Trophoblast cell (in vitro differentiated cells and primary cell): ENCODE measurements at regions not wholly inside any gene's neighbourhood (a gene's known extent, or its start where the extent isn't known, plus 50 kb on each side); places are given as distances from the start of the nearest gene placed in this dataset.

ENCODE experiments used
- DNase-seq, 2 donors: peaks; one replicate each; pipeline ENCODE4 v3.0.0-alpha.2; 2016
- H2AFZ ChIP-seq: 2 replicates; pipeline ENCODE4 v1.6.1; 2013; ENCODE audit warnings: low read length, moderate library complexity, mild to moderate bottlenecking; ENCODE audit not compliant: insufficient read depth, poor library complexity
- H2AK5ac ChIP-seq: 2 replicates; pipeline ENCODE4 v1.6.1; 2013; ENCODE audit warnings: mild to moderate bottlenecking, low read length
- H2BK120ac ChIP-seq: 2 replicates; pipeline ENCODE4 v1.6.1; 2013; ENCODE audit warnings: low read length, mild to moderate bottlenecking, moderate library complexity; ENCODE audit not compliant: insufficient read depth, poor library complexity
- H2BK12ac ChIP-seq: 2 replicates; pipeline ENCODE4 v1.6.1; 2013; ENCODE audit warnings: mild to moderate bottlenecking, low read length, moderate library complexity
- H2BK5ac ChIP-seq: 2 replicates; pipeline ENCODE4 v1.6.1; 2013; ENCODE audit warnings: low read length, low read depth, moderate library complexity, mild to moderate bottlenecking; ENCODE audit not compliant: poor library complexity
- H3K14ac ChIP-seq: 2 replicates; pipeline ENCODE4 v1.6.1; 2013; ENCODE audit warnings: mild to moderate bottlenecking, low read length
- H3K18ac ChIP-seq: 2 replicates; pipeline ENCODE4 v1.6.1; 2013; ENCODE audit warnings: mild to moderate bottlenecking, low read length
- H3K23ac ChIP-seq: 2 replicates; pipeline ENCODE4 v1.6.1; 2013; ENCODE audit warnings: low read length
- H3K27ac ChIP-seq: 2 replicates; pipeline ENCODE4 v1.5.1; 2013; ENCODE audit warnings: low read depth, mild to moderate bottlenecking, inconsistent platforms, low read length, moderate library complexity
- H3K27me3 ChIP-seq: 2 replicates; pipeline ENCODE4 v1.6.1; 2013; ENCODE audit warnings: inconsistent platforms, mild to moderate bottlenecking, low read length, moderate library complexity; ENCODE audit not compliant: insufficient read depth
- H3K36me3 ChIP-seq, 2 experiments: 1 replicate in 1 of 2; 2 replicates in 1 of 2; pipeline ENCODE4 v1.6.1; 2013; ENCODE audit warnings: low read length in 2 of 2, mild to moderate bottlenecking in 2 of 2, moderate library complexity in 1 of 2; ENCODE audit not compliant: insufficient read depth in 2 of 2, control insufficient read depth in 1 of 2
- H3K4ac ChIP-seq: 2 replicates; pipeline ENCODE4 v1.6.1; 2013; ENCODE audit warnings: low read depth, mild to moderate bottlenecking, low read length, moderate library complexity
- H3K4me1 ChIP-seq, 2 experiments: 1 replicate in 1 of 2; 2 replicates in 1 of 2; pipeline ENCODE4 v1.6.1; 2013; ENCODE audit warnings: low read length in 2 of 2, mild to moderate bottlenecking in 2 of 2, moderate library complexity in 1 of 2; ENCODE audit not compliant: insufficient read depth in 2 of 2, control insufficient read depth in 1 of 2
- H3K4me2 ChIP-seq: 2 replicates; pipeline ENCODE4 v1.6.1; 2013; ENCODE audit warnings: inconsistent platforms, mild to moderate bottlenecking, low read length, moderate library complexity
- H3K4me3 ChIP-seq: 2 replicates; pipeline ENCODE4 v1.5.1; 2013; ENCODE audit warnings: mild to moderate bottlenecking, low read depth, low read length, inconsistent platforms
- H3K79me1 ChIP-seq: one replicate; pipeline ENCODE4 v1.6.1; 2013; ENCODE audit warnings: low read length
- H3K79me2 ChIP-seq: 2 replicates; pipeline ENCODE4 v1.6.1; 2013; ENCODE audit warnings: low read length, mild to moderate bottlenecking; ENCODE audit not compliant: control insufficient read depth, insufficient read depth, poor library complexity
- H3K9ac ChIP-seq: 2 replicates; pipeline ENCODE4 v1.6.1; 2013; ENCODE audit warnings: mild to moderate bottlenecking, low read length
- H3K9me3 ChIP-seq: 2 replicates; pipeline ENCODE4 v1.6.1; 2013; ENCODE audit warnings: low read depth, mild to moderate bottlenecking, control low read depth, inconsistent platforms, low read length; ENCODE audit not compliant: insufficient read depth
- H4K12ac ChIP-seq: 2 replicates; pipeline ENCODE4 v1.6.1; 2013; ENCODE audit warnings: low read depth, mild to moderate bottlenecking, low read length, moderate library complexity
- H4K8ac ChIP-seq: 2 replicates; pipeline ENCODE4 v1.6.1; 2013; ENCODE audit warnings: low read depth, mild to moderate bottlenecking, low read length, moderate library complexity
- H4K91ac ChIP-seq: one replicate; pipeline ENCODE4 v1.6.1; 2013; ENCODE audit warnings: low read depth, mild to moderate bottlenecking, low read length, moderate library complexity
- WGBS: extraction: QIAGEN DNeasy Blood & Tissue Kit; methylation state at CpG from one replicate; pipeline ENCODE4 v1.1.7; 2013; ENCODE audit warnings: missing lambda C conversion rate; ENCODE audit not compliant: insufficient read length, insufficient coverage; ENCODE audit errors: extremely low coverage; 5-methylcytosine and 5-hydroxymethylcytosine counted together

- no peak overlapping the region for H3K18ac ChIP-seq
- no peak overlapping the region for H3K23ac ChIP-seq
- no peak overlapping the region for H3K14ac ChIP-seq
- no peak overlapping the region for H4K8ac ChIP-seq
- H3K27ac ChIP-seq = no peak overlapping the region
- H2BK12ac ChIP-seq = no peak overlapping the region
- no peak overlapping the region for H3K4me3 ChIP-seq
- no peak overlapping the region for H2BK120ac ChIP-seq
- H4K12ac ChIP-seq = no peak overlapping the region
- H2AFZ ChIP-seq = no peak overlapping the region
- no peak overlapping the region for H3K4me2 ChIP-seq
- no peaks in the 10 kb centered on the region for H3K9me3 ChIP-seq
- no peak overlapping the region for H3K4ac ChIP-seq
- H2AK5ac ChIP-seq = no peak overlapping the region
- H3K79me1 ChIP-seq = no peaks in the 10 kb centered on the region
- H3K27me3 ChIP-seq = no peaks in the 10 kb centered on the region
- H2BK5ac ChIP-seq = no peak overlapping the region
- H3K9ac ChIP-seq = no peak overlapping the region
- H3K36me3 ChIP-seq = no peaks in the 10 kb centered on the region
- H3K79me2 ChIP-seq = peaks cover 5% of the 10 kb centered on the region
- DNase-seq = no peak
- H4K91ac ChIP-seq = no peak overlapping the region
- no peaks in the 10 kb centered on the region for H3K4me1 ChIP-seq
- no CpG with 5 or more reads among the region's 3 CpGs for WGBS
Observed at GRCh38 chr3:72390841-72391240, 457.4 kb downstream of the SHQ1 start.

- Histone ChIP-seq H3K9me3 (no peaks in the 10 kb centered on the region), H3K14ac (no peak overlapping the region), H3K4me1 (peaks cover 0 to 1% of the 10 kb centered on the region in 2 experiments), H3K4ac (peak overlapping the region; percentile 75), H2AFZ (no peak overlapping the region), H2AK5ac (no peak overlapping the region), H3K9ac (no peak overlapping the region), H2BK12ac (no peak overlapping the region), H4K91ac (no peak overlapping the region), H3K23ac (no peak overlapping the region), H3K79me1 (no peaks in the 10 kb centered on the region), H3K4me2 (no peak overlapping the region), H3K4me3 (no peak overlapping the region), H3K27me3 (no peaks in the 10 kb centered on the region), H3K79me2 (peaks cover 5% of the 10 kb centered on the region), H4K8ac (no peak overlapping the region), H4K12ac (no peak overlapping the region), H2BK120ac (no peak overlapping the region), H2BK5ac (no peak overlapping the region), H3K27ac (no peak overlapping the region), H3K18ac (no peak overlapping the region), H3K36me3 (no peaks in the 10 kb centered on the region)
- DNase-seq = no peak
- no CpG with 5 or more reads among the region's 2 CpGs for WGBS
Observed at GRCh38 chr3:72388644-72389043, 459.6 kb downstream of the SHQ1 start.

GRCh38 chr3:72388117-72388516 is 460.1 kb downstream of the SHQ1 start:
- H4K8ac ChIP-seq = no peak overlapping the region
- no peak overlapping the region for H3K14ac ChIP-seq
- H2BK120ac ChIP-seq = no peak overlapping the region
- no peak overlapping the region for H3K18ac ChIP-seq
- H3K4ac ChIP-seq = peak overlapping the region; percentile 75
- no peak overlapping the region for H4K12ac ChIP-seq
- peaks cover 0 to 2% of the 10 kb centered on the region in 2 experiments for H3K4me1 ChIP-seq
- H3K36me3 ChIP-seq = no peaks in the 10 kb centered on the region
- H2BK12ac ChIP-seq = no peak overlapping the region
- no peaks in the 10 kb centered on the region for H3K9me3 ChIP-seq
- WGBS = no CpG with 5 or more reads among the region's 4 CpGs
- no peak overlapping the region for H2AFZ ChIP-seq
- no peak overlapping the region for H3K4me3 ChIP-seq
- H2AK5ac ChIP-seq = no peak overlapping the region
- H3K23ac ChIP-seq = no peak overlapping the region
- H4K91ac ChIP-seq = no peak overlapping the region
- no peak overlapping the region for H3K27ac ChIP-seq
- no peaks in the 10 kb centered on the region for H3K27me3 ChIP-seq
- H3K4me2 ChIP-seq = no peak overlapping the region
- no peak overlapping the region for H3K9ac ChIP-seq
- DNase-seq = peak in 1 of 2 donors; percentile 49
- H3K79me2 ChIP-seq = peaks cover 6% of the 10 kb centered on the region
- no peaks in the 10 kb centered on the region for H3K79me1 ChIP-seq
- H2BK5ac ChIP-seq = no peak overlapping the region

GRCh38 chr3:72386327-72387000 is 461.8 kb downstream of the SHQ1 start:
- Histone ChIP-seq H2BK5ac (no peak overlapping the region), H4K8ac (no peak overlapping the region), H2BK120ac (no peak overlapping the region), H3K18ac (no peak overlapping the region), H3K36me3 (no peaks in the 10 kb centered on the region), H3K9me3 (no peaks in the 10 kb centered on the region), H3K4ac (peak overlapping the region; percentile 80), H3K4me1 (peaks cover 0 to 2% of the 10 kb centered on the region in 2 experiments), H3K4me3 (no peak overlapping the region), H3K27ac (no peak overlapping the region), H3K23ac (no peak overlapping the region), H3K4me2 (no peak overlapping the region), H3K79me2 (peaks cover 7% of the 10 kb centered on the region), H4K12ac (no peak overlapping the region), H3K9ac (no peak overlapping the region), H4K91ac (no peak overlapping the region), H3K27me3 (no peaks in the 10 kb centered on the region), H2BK12ac (no peak overlapping the region), H3K14ac (no peak overlapping the region), H2AFZ (no peak overlapping the region), H3K79me1 (no peaks in the 10 kb centered on the region), H2AK5ac (no peak overlapping the region)
- no peak for DNase-seq
- WGBS = no CpG with 5 or more reads among the region's 6 CpGs
